ENCODE measurements at regions not wholly inside any gene's neighbourhood (a gene's known extent, or its start where the extent isn't known, plus 50 kb on each side); places are given as distances from the start of the nearest gene placed in this dataset.

GRCh38 chr6:138598562-138599173 lies 99.4 kb upstream of the NHSL1 start:
- POLR2A ChIA-PET: no interaction called here
- CTCF ChIA-PET: interaction anchor here (0.6 to 1.8 kb wide), 8 partner anchors 9 to 167 kb away, joined by 3 to 7 read pairs (median 4); no protein-coding TSS in a partner anchor
- no peak overlapping the region for H3K4me3 ChIP-seq (ENCODE audit: low read depth, low read length)
- peaks cover 3% of the 10 kb centered on the region for H3K4me1 ChIP-seq (ENCODE audit: control insufficient read depth, insufficient read depth, low read length)
- H3K36me3 ChIP-seq (ENCODE audit: control insufficient read depth in 2 of 2, insufficient read depth in 1 of 2, low read length in 2 of 2): no peaks in the 10 kb centered on the region
- no peak for TF ChIP-seq ZNF155 (tag by site-specific recombination; IDR thresholded peaks at IDR 0.05)
- TF ChIP-seq ZNF350 (tag by site-specific recombination; IDR thresholded peaks at IDR 0.05): no peak
- no peak for TF ChIP-seq PBX3 (CRISPR knock-in tag; IDR thresholded peaks at IDR 0.05)
- TF ChIP-seq ZNF639 (tag by site-specific recombination; IDR thresholded peaks at IDR 0.05): no peak
- no peak for TF ChIP-seq ZNF184 (tag by site-specific recombination; IDR thresholded peaks at IDR 0.05)
- no peaks in the 10 kb centered on the region for H3K9me3 ChIP-seq (ENCODE audit: control insufficient read depth, insufficient read depth, low read depth, low read length)
- H3K27ac ChIP-seq (ENCODE audit: extremely low read depth, low read depth, low read length): no peak overlapping the region

- no peak overlapping the region for H3K27ac ChIP-seq (ENCODE audit: extremely low read depth, low read depth, low read length)
- H3K4me3 ChIP-seq (ENCODE audit: low read depth, low read length): no peak overlapping the region
- TF ChIP-seq ZNF391 (tag by site-specific recombination; IDR thresholded peaks at IDR 0.05; ENCODE audit: borderline replicate concordance, low read depth) (no peak), ZNF596 (tag by site-specific recombination; IDR thresholded peaks at IDR 0.05) (no peak), ZNF571 (tag by site-specific recombination; IDR thresholded peaks at IDR 0.05) (no peak), ZBTB21 (tag by site-specific recombination; IDR thresholded peaks at IDR 0.05) (no peak), ZNF513 (tag by site-specific recombination; IDR thresholded peaks at IDR 0.05) (no peak), ZNF776 (tag by site-specific recombination; IDR thresholded peaks at IDR 0.05; ENCODE audit: borderline replicate concordance) (no peak)
- no peaks in the 10 kb centered on the region for H3K9me3 ChIP-seq (ENCODE audit: control insufficient read depth, insufficient read depth, low read depth, low read length)
- POLR2A ChIA-PET: no interaction called here
- no peaks in the 10 kb centered on the region for H3K36me3 ChIP-seq (ENCODE audit: control insufficient read depth in 2 of 2, insufficient read depth in 1 of 2, low read length in 2 of 2)
- CTCF ChIA-PET: interaction anchor here (0.6 to 1.6 kb wide), 5 partner anchors 10 to 557 kb away, joined by 3 read pairs; no protein-coding TSS in a partner anchor
- peaks cover 3% of the 10 kb centered on the region for H3K4me1 ChIP-seq (ENCODE audit: control insufficient read depth, insufficient read depth, low read length)
Observed at GRCh38 chr6:138600261-138600660, 101.0 kb upstream of the NHSL1 start.

GRCh38 chr6:138600726-138601125 lies 101.4 kb upstream of the NHSL1 start:
- POLR2A ChIA-PET: no interaction called here
- H3K27ac ChIP-seq (ENCODE audit: extremely low read depth, low read depth, low read length): no peak overlapping the region
- CTCF ChIA-PET: interaction anchor here (0.7 to 1.6 kb wide), 5 partner anchors 9 to 557 kb away, joined by 3 to 4 read pairs (median 3); no protein-coding TSS in a partner anchor

More at GRCh38 chr6:138600726-138601125, 101.4 kb upstream of the NHSL1 start:
- Histone ChIP-seq H3K4me1 (ENCODE audit: control insufficient read depth, insufficient read depth, low read length) (peaks cover 8% of the 10 kb centered on the region), H3K4me3 (ENCODE audit: low read depth, low read length) (no peak overlapping the region), H3K36me3 (ENCODE audit: control insufficient read depth in 2 of 2, insufficient read depth in 1 of 2, low read length in 2 of 2) (no peaks in the 10 kb centered on the region), H3K9me3 (ENCODE audit: control insufficient read depth, insufficient read depth, low read depth, low read length) (no peaks in the 10 kb centered on the region)
- TF ChIP-seq PRDM6 (tag by site-specific recombination; IDR thresholded peaks at IDR 0.05) (peak; percentile 51; the same call in 1 of the 2 replicates), KLF7 (tag by site-specific recombination; IDR thresholded peaks at IDR 0.05; ENCODE audit: borderline replicate concordance) (no peak), ZBTB20 (tag by site-specific recombination; IDR thresholded peaks at IDR 0.05) (no peak), SP7 (tag by site-specific recombination; IDR thresholded peaks at IDR 0.05) (no peak)

Measured in HEK293 (cell line).